ENCODE measurements at regions not wholly inside any gene's neighbourhood (a gene's known extent, or its start where the extent isn't known, plus 50 kb on each side); places are given as distances from the start of the nearest gene placed in this dataset.

- peaks cover 0 to 17% of the 10 kb centered on the region in 2 experiments; a peak in 1 of 4 replicates for H3K4me1 ChIP-seq (ENCODE audit: control insufficient read depth in 1 of 2, insufficient read depth in 2 of 2, low read depth in 1 of 2, low read length in 1 of 2)
- ChIA-PET CTCF (interaction anchor here (1.1 kb wide), 1 partner anchor 46 kb away, joined by 4 read pairs; no protein-coding TSS in a partner anchor), POLR2A (no interaction called here)
- no peaks in the 10 kb centered on the region for H3K9me3 ChIP-seq
- no peaks in the 10 kb centered on the region for H4K20me1 ChIP-seq (ENCODE audit: insufficient read depth)
- no peaks in the 10 kb centered on the region for H3K36me3 ChIP-seq (replicated peaks in 1 of 2; ENCODE audit: control insufficient read depth in 1 of 2, insufficient read depth in 2 of 2, low read length in 1 of 2)
- H3K79me2 ChIP-seq (ENCODE audit: insufficient read depth) = no peaks in the 10 kb centered on the region
- no peak overlapping the region for H3K27ac ChIP-seq (ENCODE audit: low read depth in 2 of 2, low read length in 1 of 2)
- H3K27me3 ChIP-seq (ENCODE audit: insufficient read depth) = no peaks in the 10 kb centered on the region
- TF ChIP-seq EZH2phosphoT487 (IDR thresholded peaks at IDR 0.05; ENCODE audit: borderline replicate concordance, low read depth) = no peak
- H2AFZ ChIP-seq (ENCODE audit: low read depth) = no peak overlapping the region
- H3F3A ChIP-seq (replicated peaks; ENCODE audit: insufficient read depth) = peaks cover 12% of the 10 kb centered on the region
- H3K9ac ChIP-seq = no peak overlapping the region
- no peaks in the 10 kb centered on the region for H3K9me2 ChIP-seq
- no peak overlapping the region for H3K4me2 ChIP-seq
- no peak for DNase-seq
- no peak overlapping the region for H3K4me3 ChIP-seq (ENCODE audit: low read depth in 2 of 2, low read length in 1 of 2)
These were observed 51.1 kb upstream of the ARID5B start for GRCh38 chr10:61850376-61850775.
